ENCODE measurements at regions not wholly inside any gene's neighbourhood (a gene's known extent, or its start where the extent isn't known, plus 50 kb on each side); places are given as distances from the start of the nearest gene placed in this dataset.

DNA sequence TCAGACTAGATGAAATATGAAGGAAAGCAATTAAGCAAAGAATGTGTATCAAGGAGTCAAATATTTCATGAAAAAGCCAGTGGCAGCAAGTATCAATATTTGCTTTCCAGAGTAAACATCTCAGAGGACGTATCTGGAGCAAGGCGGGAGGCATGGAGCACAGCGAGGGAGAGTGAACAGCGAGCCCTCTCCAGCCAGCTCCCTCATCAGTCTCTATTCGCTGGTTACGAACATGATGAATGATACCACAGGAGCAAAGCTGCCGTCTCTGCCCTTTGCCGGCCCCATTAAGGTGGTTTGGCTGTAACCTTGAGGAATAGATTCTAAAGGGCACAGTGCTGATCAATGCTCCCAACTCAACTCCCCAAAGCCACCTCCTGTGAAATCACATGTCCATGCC lies 95.8 kb downstream of the CCNA1 start:
- no peak for TF ChIP-seq EP300 (IDR thresholded peaks at IDR 0.05; ENCODE audit: borderline replicate concordance in 1 of 2, low read depth in 2 of 2, low read length in 2 of 2)
- TF ChIP-seq ZNF274 (IDR thresholded peaks at IDR 0.05; ENCODE audit: borderline replicate concordance, extremely low read depth, low read length), result no peak
- no peak for TF ChIP-seq POLR2AphosphoS5 (IDR thresholded peaks at IDR 0.05; ENCODE audit: low read depth, low read length)
